Limb (tissue), 2 donors: ENCODE measurements at regions not wholly inside any gene's neighbourhood (a gene's known extent, or its start where the extent isn't known, plus 50 kb on each side); places are given as distances from the start of the nearest gene placed in this dataset.

Experiments used
- DNase-seq, 2 donors: peaks; one replicate each; pipeline ENCODE4 v3.0.0-alpha.2; 2016; ENCODE audit errors: extremely low spot score in 2 of 2

DNA sequence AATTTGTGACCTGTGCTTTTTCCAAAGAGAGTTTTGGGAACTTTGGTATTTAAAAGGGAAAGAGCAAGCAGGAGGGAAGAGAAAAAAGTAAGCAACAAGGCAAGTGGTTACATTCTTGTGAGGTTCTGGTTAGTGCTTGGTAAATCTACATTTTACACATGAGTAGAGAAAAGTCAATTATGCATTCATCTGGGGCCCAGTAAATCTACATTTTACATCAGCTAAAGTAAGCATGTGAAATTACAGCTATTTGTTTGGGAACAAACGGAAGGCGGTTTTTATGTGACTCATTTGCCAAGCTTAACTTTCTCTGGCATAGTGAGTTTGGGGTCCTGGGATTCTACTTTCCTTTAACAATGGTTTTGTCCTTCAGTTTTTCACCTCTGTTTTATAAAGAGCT, 102.2 kb downstream of the SNX18 start:
- no peak for DNase-seq

DNA sequence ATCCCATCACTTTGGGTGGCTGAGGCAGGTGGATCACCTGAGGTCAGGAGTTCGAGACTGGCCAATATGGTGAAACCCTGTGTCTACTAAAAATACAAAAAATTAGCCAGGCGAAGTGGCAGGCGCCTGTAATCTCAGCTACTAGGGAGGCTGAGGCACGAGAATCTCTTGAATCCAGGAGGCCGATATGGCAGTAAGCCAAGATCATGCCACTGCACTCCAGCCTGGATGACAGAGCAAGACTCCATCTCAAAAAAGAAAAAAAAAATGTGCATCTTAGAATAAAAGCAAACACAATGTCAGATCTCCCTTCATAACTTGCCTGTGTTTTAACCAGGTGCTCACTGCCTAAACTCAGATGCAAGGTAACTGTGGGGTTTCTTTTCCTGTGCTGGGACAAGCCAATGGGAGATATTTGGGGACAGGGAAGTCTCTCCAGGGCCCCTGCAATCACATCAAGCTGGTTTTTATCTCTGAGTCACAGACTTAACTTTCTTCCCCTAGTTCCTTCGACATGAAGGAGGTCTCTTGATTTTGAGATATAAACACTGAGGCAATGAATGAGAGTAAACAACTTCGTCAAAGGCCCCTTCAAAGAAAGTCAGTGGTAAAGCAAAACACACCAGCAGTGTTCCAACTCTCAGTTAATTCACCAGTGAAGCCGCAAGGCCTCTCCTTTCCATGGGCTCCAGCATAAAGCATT, 99.1 kb downstream of the SNX18 start:
- no peak for DNase-seq

DNA sequence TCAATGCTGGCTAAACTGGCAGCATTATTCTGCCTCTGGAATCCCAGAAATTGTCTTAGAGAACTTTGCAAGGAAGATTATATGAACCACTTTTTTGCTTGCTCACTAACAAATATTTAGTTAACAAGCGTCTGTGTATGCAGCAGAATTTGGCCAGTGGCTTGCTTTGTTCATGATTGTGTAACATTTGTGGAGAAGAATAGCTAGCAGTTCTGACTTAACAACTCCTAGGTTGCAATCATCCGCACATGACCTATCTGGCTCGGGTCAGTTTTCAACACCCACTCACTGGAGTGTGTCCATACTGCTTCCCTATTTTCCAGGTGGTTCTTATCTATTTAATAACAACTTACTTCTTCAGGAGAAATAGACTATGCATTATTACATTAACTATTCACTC, 98.5 kb downstream of the SNX18 start:
- DNase-seq: no peak

DNA sequence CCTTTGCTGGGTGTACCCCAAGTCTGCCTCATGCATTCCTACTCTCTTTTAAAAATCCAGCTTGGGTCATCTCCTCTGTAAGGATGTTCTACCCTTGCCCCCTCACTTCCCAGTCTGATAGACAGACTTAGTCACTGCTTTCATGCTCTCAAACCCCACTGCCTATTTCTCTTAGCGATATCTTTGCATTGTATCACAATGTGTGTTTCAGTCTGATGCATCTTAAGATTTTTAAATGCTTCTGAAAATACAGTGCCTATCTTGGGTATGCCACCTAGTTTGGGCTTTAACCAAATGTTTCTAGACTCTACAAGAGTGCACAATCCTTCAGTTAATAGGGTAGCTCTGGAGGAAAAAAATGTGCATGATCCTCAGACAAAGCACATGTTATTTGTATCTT, 97.8 kb downstream of the SNX18 start:
- no peak for DNase-seq

DNA sequence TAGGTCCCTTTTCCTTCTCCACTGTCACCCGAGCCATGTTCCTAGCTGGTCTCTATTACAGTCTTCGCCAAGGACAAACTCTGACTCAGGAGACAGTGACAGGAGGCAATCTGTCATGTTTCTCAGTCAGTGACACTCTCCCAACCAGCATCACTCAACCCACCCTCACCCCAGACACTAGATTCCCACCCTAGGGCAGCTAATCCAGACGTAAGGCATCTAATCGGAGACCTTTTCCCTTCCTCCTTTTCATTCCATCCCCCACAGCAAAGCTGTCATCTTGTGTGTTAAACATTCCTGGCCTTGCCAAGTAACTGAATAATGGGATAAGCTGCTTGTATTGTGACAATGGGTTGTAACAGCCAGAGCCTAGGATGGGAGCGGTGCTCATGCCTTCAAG, 95.2 kb downstream of the SNX18 start:
- no peak for DNase-seq

DNA sequence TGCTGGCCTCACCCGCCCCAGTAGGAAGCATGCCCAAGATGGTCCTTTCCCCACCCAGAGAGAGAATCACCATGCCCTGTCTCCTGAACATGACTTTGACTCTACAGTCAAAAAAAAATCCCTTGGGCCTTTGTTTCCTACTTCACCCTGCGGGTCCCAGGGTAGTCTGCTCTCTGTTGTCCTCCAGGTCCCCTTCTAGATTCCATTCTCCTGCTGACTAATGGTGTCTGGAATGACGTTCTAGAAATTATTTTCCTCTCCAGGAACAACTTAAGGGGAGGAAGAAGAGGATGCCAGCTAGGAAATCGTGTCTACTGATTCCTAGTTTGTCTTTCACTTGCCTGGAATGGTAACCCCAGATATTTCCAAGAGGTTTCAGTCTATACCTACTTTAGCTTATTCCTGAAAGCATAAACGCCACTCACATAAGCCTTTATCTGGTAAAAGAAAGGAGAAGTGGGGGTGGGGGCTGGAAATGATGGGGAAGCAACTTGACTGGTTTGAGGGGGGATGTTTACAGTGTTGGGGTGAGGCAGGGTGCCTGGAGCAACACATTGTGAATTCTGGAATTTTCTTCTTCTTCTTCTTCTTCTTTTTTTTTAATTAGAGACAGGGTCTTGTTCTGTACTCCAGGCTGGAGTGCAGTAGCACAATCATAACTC, 93.9 kb downstream of the SNX18 start:
- DNase-seq: no peak

DNA sequence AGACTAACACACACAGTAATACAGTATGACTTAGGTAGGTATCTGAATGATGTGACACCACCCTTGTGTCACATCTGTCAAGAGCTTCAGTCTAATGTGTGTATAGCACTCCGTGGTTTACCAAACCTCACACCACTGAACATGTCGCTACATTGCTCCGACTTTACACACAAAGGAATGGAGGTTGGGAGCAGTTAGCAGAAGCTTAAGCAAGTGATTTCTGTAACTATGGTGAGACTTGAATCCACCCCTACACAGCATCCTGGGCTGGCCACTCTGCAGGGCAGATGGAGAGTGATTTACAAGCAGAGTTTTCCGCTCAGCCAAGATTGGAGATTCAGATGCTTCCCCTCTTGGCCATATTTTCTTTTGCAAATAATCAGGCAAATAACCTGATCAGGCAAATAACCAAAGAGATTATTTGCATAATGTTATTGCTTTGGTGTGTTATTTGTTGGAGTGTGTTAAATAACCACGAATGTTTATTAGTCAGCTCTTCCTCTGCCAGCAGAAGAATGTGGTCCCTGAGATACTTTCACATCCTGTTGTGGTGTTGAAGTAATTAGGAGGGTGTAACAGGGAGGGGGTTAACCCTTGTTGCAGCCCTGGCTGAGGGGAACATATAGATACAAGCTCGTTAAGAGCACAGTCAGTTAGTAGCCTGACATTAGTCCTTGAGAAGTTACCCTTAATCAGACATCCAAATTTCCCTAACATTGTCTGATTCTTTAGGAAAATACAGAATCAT, 92.8 kb downstream of the SNX18 start:
- no peak for DNase-seq

DNA sequence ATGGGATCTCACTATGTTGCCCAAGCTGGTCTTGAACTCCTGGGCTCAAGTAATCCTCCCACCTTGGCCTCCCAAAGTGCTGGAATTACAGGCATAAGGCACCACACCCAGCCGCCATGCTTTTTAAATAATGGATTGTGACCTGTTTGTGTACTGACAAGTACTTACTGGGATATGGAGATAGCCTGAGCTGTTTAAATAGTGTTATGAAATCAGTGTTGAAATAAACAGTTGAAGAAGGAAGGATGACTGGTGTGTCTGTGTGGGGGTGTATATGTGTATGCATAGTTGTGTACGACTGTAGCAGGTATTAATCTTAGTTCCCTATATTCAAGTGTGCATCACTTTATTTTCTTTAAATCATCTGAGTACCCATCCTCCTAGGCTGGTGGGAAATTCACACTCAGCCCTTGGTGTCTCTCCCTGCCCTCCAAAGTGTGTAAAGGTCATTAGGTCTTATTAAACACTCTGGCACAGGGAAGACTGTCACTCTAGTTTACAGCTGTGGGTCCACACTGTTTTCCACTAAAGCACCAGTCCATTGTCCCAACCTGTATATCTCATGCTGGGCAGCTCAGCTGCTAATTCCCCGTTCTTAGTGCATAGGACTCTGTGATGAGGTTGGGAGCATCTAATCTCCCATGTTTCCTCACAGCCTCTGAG, 91.0 kb downstream of the SNX18 start:
- DNase-seq: no peak

DNA sequence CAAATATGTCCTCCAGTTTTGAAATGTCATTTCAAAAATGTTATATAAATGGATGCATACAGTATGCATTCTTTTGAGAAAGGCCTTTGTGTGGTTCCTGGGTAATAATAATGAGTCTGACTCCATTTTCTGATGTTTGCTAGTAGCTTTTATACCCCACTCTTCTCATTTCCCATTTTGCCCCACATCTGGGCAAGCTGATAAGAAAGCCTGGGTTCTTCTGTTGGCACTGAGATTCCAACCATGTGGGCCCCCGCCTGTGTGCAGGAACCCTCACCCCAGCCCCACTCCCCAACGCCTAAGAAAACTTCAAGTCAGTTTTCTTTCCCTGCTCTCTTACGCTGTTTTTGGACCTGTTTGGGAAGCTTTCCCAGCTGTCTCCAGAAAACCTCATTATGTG, 89.4 kb downstream of the SNX18 start:
- no peak for DNase-seq

DNA sequence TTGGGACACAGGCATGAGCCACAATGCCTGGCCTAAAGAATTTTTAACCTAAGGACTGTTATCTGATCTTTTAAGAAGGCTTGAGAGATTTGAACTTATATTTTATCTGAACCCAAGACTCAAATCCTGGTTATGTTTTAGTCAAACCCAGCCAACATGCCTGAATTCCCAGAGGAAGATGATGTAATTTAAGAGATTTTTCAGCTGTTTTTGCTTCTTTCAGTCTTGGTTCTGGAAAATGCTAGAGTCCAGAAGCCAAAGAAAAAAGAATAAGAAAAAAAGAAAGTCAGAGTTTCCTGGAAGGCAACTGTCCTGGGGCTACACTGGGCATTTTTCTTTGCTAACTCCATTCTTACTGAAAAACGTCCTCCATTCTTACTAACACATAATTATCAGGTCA, 85.8 kb downstream of the SNX18 start:
- peak in 1 of 2 donors; percentile 69 for DNase-seq

DNA sequence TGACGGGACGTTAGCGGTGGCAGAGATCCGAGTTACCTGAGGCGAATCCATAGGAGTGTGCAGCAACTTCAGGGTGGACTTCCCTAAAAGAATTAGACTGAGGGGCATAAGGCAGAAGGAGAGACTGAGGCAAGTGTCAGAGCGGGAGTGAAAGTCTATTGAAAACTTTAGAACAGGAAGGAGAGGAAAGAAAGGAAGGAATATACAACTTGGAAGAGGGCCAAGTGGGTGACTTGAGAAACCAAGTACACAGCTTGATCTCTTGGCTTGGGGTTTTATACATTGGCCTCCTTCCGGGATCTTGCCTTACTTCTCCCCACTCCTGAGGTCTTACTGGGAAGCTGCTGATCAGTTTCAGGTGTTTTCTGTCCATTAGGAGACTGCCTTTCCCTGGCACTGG, 84.9 kb downstream of the SNX18 start:
- DNase-seq: no peak

DNA sequence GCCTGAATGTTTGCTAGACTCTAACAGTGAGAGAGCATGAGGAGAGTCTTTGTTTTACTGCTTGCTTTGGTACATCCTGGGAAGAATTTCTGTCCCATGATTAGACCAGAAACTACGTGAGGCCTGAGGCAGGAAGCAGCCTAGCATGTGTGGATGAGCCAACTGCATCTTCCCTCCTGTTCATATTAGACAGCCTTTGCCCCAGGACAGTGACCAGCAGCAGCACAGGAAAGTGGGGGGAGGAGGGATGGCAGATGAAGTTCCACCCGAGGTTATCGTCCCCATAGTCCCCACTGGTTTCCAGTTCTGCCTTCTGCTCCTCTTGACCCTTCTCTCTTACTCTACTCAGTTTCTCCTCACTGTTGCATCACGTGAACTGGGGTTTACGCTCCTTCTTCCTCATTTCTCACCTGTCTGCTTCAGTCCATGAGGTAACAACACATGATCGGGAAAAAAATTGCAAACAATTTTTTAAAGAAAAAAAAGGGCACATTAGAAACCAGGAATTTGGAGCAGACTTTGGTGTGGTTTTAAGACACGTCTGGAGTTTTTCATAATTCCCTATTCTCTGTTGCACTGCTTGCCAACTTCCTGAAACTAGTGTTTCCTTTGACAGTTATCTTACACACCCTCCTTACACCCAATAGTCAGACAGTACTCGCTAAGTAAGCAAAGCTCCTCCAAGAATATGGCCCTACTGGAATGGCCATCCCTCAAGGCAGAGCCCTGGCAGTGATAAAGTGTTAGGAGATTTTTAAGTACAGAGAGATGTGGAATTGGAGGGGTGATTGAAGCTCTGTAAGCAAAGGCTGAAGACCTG, 84.1 kb downstream of the SNX18 start:
- DNase-seq: no peak
